Panc1 (cell line): ENCODE measurements at regions not wholly inside any gene's neighbourhood (a gene's known extent, or its start where the extent isn't known, plus 50 kb on each side); places are given as distances from the start of the nearest gene placed in this dataset.

Experiments used
- POLR2AphosphoS5 ChIP-seq: IDR thresholded peaks from 2 replicates; pipeline ENCODE4 v1.6.1; 2012; ENCODE audit warnings: mild to moderate bottlenecking, low read depth, low read length, moderate library complexity
- TCF7L2 ChIP-seq: IDR thresholded peaks from 2 replicates; pipeline ENCODE4 v1.6.1; 2011; ENCODE audit warnings: mild to moderate bottlenecking, low read depth, low read length, inconsistent platforms
- TF ChIP-seq, protein P1 (sequence below): fragments of 450-650 bp; IDR thresholded peaks from 2 replicates; pipeline ENCODE4 v1.5.1; 2017; ENCODE audit warnings: mild to moderate bottlenecking

DNA sequence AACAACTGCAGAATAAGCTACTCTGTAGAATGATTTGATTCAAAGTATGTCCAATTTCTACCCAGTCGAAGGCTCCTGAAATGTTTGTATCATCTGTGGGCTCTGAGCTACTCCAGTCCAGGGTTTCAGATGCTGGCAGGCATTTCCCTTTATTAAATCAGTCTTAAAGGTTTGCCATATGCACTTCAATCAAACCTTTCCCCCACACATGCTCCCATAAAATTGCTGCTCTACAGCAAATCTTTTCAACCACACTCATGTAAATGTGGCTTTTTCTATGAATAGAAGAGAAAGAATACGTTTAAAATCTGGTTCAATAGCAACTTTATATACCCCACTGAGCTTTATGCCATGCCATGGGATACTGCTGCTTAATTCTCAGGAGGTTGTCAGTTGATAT, 242.4 kb upstream of the MAP3K7 start:
- TF ChIP-seq, protein P1, sequence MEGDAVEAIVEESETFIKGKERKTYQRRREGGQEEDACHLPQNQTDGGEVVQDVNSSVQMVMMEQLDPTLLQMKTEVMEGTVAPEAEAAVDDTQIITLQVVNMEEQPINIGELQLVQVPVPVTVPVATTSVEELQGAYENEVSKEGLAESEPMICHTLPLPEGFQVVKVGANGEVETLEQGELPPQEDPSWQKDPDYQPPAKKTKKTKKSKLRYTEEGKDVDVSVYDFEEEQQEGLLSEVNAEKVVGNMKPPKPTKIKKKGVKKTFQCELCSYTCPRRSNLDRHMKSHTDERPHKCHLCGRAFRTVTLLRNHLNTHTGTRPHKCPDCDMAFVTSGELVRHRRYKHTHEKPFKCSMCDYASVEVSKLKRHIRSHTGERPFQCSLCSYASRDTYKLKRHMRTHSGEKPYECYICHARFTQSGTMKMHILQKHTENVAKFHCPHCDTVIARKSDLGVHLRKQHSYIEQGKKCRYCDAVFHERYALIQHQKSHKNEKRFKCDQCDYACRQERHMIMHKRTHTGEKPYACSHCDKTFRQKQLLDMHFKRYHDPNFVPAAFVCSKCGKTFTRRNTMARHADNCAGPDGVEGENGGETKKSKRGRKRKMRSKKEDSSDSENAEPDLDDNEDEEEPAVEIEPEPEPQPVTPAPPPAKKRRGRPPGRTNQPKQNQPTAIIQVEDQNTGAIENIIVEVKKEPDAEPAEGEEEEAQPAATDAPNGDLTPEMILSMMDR, result no peak
- TF ChIP-seq POLR2AphosphoS5, result no peak
- no peak for TF ChIP-seq TCF7L2
